CD8-positive, alpha-beta memory T cell (primary cell): ENCODE measurements at regions not wholly inside any gene's neighbourhood (a gene's known extent, or its start where the extent isn't known, plus 50 kb on each side); places are given as distances from the start of the nearest gene placed in this dataset.
A peak's percentile ranks its signal among the peaks of the same experiment; 100 is the strongest.

Source experiments
- CTCF ChIA-PET: fragments of 350-600 bp; sonication (Branson Sonifier 250); formaldehyde crosslinking; loops from one replicate; lab custom pipeline; 2021; ENCODE audit warnings: antibody characterized with exemption; lab: Charles Lee
- POLR2A ChIA-PET: fragments of 350-600 bp; sonication (Branson Sonifier 250); formaldehyde crosslinking; loops from one replicate; lab custom pipeline; 2021; ENCODE audit warnings: antibody characterized with exemption; lab: Charles Lee
- DNase-seq, 5 donors: peaks; one replicate each; pipeline versions ENCODE4 v3.0.0 to v3.0.0-alpha.2; 2020 to 2022; ENCODE audit warnings: mixed read lengths in 1 of 5
- H3K27ac ChIP-seq: one replicate; pipeline ENCODE4 v1.7.0; 2013; ENCODE audit warnings: low read depth, mild to moderate bottlenecking, low read length, moderate library complexity
- H3K27me3 ChIP-seq: 2 replicates; pipeline ENCODE4 v1.7.0; 2013; ENCODE audit warnings: low read length, mild to moderate bottlenecking; ENCODE audit not compliant: insufficient read depth, poor library complexity, severe bottlenecking
- H3K36me3 ChIP-seq: 2 replicates; pipeline ENCODE4 v1.7.0; 2013; ENCODE audit warnings: mild to moderate bottlenecking, low read length, moderate library complexity; ENCODE audit not compliant: insufficient read depth
- H3K4me1 ChIP-seq: 2 replicates; pipeline ENCODE4 v1.7.0; 2013; ENCODE audit warnings: mild to moderate bottlenecking, low read length, moderate library complexity; ENCODE audit not compliant: insufficient read depth
- H3K4me3 ChIP-seq: 2 replicates; pipeline ENCODE4 v1.7.0; 2013; ENCODE audit warnings: mild to moderate bottlenecking, low read length
- H3K9me3 ChIP-seq: 2 replicates; pipeline ENCODE4 v1.7.0; 2013; ENCODE audit warnings: mild to moderate bottlenecking, low read length
- H3K27ac Mint-ChIP-seq, 8 donors: one replicate each; pipeline ENCODE4 v1.8.0; 2020 to 2021; ENCODE audit warnings: mixed read lengths in 8 of 8, mild to moderate bottlenecking in 6 of 8, inconsistent platforms in 3 of 8, moderate library complexity in 3 of 8
- H3K27me3 Mint-ChIP-seq, 2 donors: one replicate each; pipeline ENCODE4 v1.8.0; 2020 to 2021; ENCODE audit warnings: mixed read lengths in 2 of 2, mild to moderate bottlenecking in 1 of 2, moderate library complexity in 1 of 2
- H3K36me3 Mint-ChIP-seq, 3 donors: one replicate each; pipeline ENCODE4 v1.8.0; 2020 to 2021; ENCODE audit warnings: mixed read lengths in 3 of 3, inconsistent platforms in 1 of 3, mild to moderate bottlenecking in 1 of 3
- H3K4me1 Mint-ChIP-seq, 3 donors: one replicate each; pipeline ENCODE4 v1.8.0; 2020 to 2021; ENCODE audit warnings: mixed read lengths in 3 of 3, inconsistent platforms in 1 of 3, mild to moderate bottlenecking in 1 of 3
- H3K4me3 Mint-ChIP-seq, 7 donors: one replicate each; pipeline ENCODE4 v1.8.0; 2020 to 2021; ENCODE audit warnings: mixed read lengths in 7 of 7, mild to moderate bottlenecking in 6 of 7, moderate library complexity in 4 of 7, inconsistent platforms in 2 of 7
- H3K9me3 Mint-ChIP-seq, 5 donors: one replicate each; pipeline ENCODE4 v1.8.0; 2020 to 2022; ENCODE audit warnings: mixed read lengths in 5 of 5, mild to moderate bottlenecking in 3 of 5, moderate library complexity in 2 of 5, inconsistent platforms in 1 of 5

DNA sequence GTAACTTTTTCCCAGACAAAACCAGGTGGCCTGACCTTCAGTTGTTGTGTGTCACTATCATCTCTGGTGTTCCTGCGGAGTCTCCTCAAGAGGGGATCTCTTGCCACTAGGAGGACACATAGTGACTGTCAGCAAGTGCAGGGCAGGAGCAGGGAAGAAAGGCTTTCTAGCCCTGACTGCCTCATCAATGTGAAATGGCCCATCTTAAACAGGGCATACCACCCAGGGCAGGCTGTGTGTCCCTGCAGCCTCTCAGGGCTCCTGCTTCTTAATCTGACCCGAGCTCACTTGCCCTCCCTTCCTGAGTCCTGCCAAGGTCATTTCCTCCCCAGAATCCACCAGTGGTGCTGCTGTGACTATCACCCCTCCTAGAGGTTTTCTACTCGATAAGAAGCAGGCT is 57.4 kb upstream of the SIMC1 start:
- H3K4me1 ChIP-seq = no peaks in the 10 kb centered on the region
- H3K27ac ChIP-seq = no peak overlapping the region
- ChIA-PET POLR2A (no interaction called here), CTCF (no interaction called here)
- H3K36me3 ChIP-seq = no peaks in the 10 kb centered on the region
- Mint-ChIP-seq H3K27me3 (peaks cover 22 to 46% of the 10 kb centered on the region in 2 donors), H3K4me3 (no peak overlapping the region), H3K4me1 (no peaks in the 10 kb centered on the region), H3K36me3 (peaks cover 0 to 3% (median 0%) of the 10 kb centered on the region in 3 donors), H3K27ac (no peak overlapping the region), H3K9me3 (peaks cover 0 to 6% (median 2%) of the 10 kb centered on the region in 5 donors)
- no peaks in the 10 kb centered on the region for H3K27me3 ChIP-seq
- no peaks in the 10 kb centered on the region for H3K9me3 ChIP-seq
- DNase-seq = no peak
- no peak overlapping the region for H3K4me3 ChIP-seq

DNA sequence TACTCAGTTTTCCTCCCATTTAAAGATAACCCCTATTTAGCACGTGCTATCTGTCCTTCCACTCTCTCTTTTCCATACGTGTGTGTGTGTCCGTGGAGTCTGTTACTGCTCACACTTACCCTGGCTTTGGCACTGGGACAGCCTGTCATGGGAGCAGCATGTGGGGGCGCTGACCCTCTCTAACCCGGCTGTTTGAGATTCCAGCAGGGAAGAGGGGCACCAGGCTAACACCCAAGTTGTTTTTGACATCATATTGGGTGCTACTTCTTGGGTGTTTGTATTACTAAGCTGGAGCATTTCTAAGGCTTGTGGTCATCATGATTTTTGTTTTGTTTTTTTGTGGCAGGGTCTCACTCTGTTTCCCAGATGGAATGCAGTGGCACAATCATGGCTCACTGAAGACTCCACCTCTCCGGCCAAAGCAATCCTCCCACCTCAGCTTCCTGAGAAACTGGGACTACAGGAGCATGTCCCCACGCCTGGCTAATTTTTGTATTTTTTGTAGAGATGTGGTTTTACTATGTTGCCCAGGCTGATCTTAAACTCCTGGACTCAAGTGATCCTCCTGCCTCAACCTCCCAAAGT is 56.9 kb upstream of the SIMC1 start:
- no peak overlapping the region for H3K4me3 ChIP-seq
- Mint-ChIP-seq H3K4me1 (no peaks in the 10 kb centered on the region), H3K4me3 (no peak overlapping the region), H3K9me3 (peaks cover 0 to 6% (median 2%) of the 10 kb centered on the region in 5 donors), H3K27ac (peak overlapping the region in 2 of 8 donors; percentile 65 to 69), H3K27me3 (peaks cover 16 to 46% of the 10 kb centered on the region in 2 donors), H3K36me3 (peaks cover 0 to 3% (median 0%) of the 10 kb centered on the region in 3 donors)
- H3K27ac ChIP-seq = no peak overlapping the region
- no peaks in the 10 kb centered on the region for H3K9me3 ChIP-seq
- no peaks in the 10 kb centered on the region for H3K36me3 ChIP-seq
- ChIA-PET CTCF (no interaction called here), POLR2A (no interaction called here)
- DNase-seq = no peak
- H3K27me3 ChIP-seq = no peaks in the 10 kb centered on the region
- no peaks in the 10 kb centered on the region for H3K4me1 ChIP-seq

- ChIA-PET POLR2A (no interaction called here), CTCF (no interaction called here)
- H3K36me3 Mint-ChIP-seq = peaks cover 0 to 1% (median 0%) of the 10 kb centered on the region in 3 donors
- H3K4me1 Mint-ChIP-seq = no peaks in the 10 kb centered on the region
- H3K9me3 ChIP-seq = no peaks in the 10 kb centered on the region
- DNase-seq = no peak
- no peak overlapping the region for H3K4me3 ChIP-seq
- peaks cover 0 to 4% (median under 1%) of the 10 kb centered on the region in 5 donors for H3K9me3 Mint-ChIP-seq
- peak overlapping the region in 1 of 8 donors; percentile 4 for H3K27ac Mint-ChIP-seq
- no peaks in the 10 kb centered on the region for H3K27me3 ChIP-seq
- H3K27me3 Mint-ChIP-seq = peaks cover 8 to 32% of the 10 kb centered on the region in 2 donors
- H3K36me3 ChIP-seq = no peaks in the 10 kb centered on the region
- H3K4me1 ChIP-seq = no peaks in the 10 kb centered on the region
- no peak overlapping the region for H3K27ac ChIP-seq
- no peak overlapping the region for H3K4me3 Mint-ChIP-seq
Measured at GRCh38 chr5:176183321-176184074, 54.7 kb upstream of the SIMC1 start.

GRCh38 chr5:176184608-176185132 is 53.6 kb upstream of the SIMC1 start:
- Mint-ChIP-seq H3K27me3 (peaks cover 4 to 26% of the 10 kb centered on the region in 2 donors), H3K9me3 (no peaks in the 10 kb centered on the region), H3K36me3 (no peaks in the 10 kb centered on the region), H3K4me1 (no peaks in the 10 kb centered on the region), H3K27ac (no peak overlapping the region), H3K4me3 (no peak overlapping the region)
- Histone ChIP-seq H3K4me3 (no peak overlapping the region), H3K4me1 (no peaks in the 10 kb centered on the region), H3K27me3 (no peaks in the 10 kb centered on the region), H3K9me3 (no peaks in the 10 kb centered on the region), H3K36me3 (no peaks in the 10 kb centered on the region), H3K27ac (peak overlapping the region; percentile 43)
- POLR2A ChIA-PET = no interaction called here
- CTCF ChIA-PET = interaction anchor here (0.7 kb wide), 1 partner anchor 373 kb away, joined by 3 read pairs; no protein-coding TSS in a partner anchor
- no peak for DNase-seq

- Histone ChIP-seq H3K4me1 (no peaks in the 10 kb centered on the region), H3K27me3 (no peaks in the 10 kb centered on the region), H3K27ac (peak overlapping the region; percentile 43), H3K36me3 (no peaks in the 10 kb centered on the region), H3K9me3 (no peaks in the 10 kb centered on the region), H3K4me3 (no peak overlapping the region)
- no peaks in the 10 kb centered on the region for H3K4me1 Mint-ChIP-seq
- H3K27me3 Mint-ChIP-seq = peaks cover 2 to 21% of the 10 kb centered on the region in 2 donors
- no peak overlapping the region for H3K4me3 Mint-ChIP-seq
- H3K27ac Mint-ChIP-seq = no peak overlapping the region
- DNase-seq = no peak
- ChIA-PET POLR2A (no interaction called here), CTCF (interaction anchor here (0.7 kb wide), 1 partner anchor 373 kb away, joined by 3 read pairs; no protein-coding TSS in a partner anchor)
- no peaks in the 10 kb centered on the region for H3K36me3 Mint-ChIP-seq
- no peaks in the 10 kb centered on the region for H3K9me3 Mint-ChIP-seq
Measured at GRCh38 chr5:176185133-176185733, 53.0 kb upstream of the SIMC1 start.

DNA sequence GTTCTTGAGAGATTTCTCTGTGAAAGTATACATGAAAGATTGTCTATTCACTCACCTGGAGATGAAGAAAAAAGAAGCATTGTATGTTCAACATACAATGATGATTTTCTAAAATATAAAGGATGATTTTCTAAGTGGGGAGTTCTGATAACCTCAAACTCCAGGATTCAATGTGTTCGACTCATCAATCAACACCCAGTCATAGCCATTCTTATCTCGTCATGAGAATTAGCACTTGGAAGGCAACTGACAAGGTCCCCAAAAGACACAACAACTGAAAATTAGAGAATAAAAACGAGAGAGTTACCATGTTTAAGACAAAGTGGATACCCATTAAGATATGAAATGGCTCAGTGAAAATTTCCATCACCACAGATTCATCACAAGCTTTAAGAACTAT is 52.1 kb upstream of the SIMC1 start:
- H3K9me3 ChIP-seq = no peaks in the 10 kb centered on the region
- CTCF ChIA-PET = no interaction called here
- Mint-ChIP-seq H3K4me1 (no peaks in the 10 kb centered on the region), H3K4me3 (no peak overlapping the region), H3K27ac (no peak overlapping the region), H3K36me3 (no peaks in the 10 kb centered on the region), H3K9me3 (no peaks in the 10 kb centered on the region), H3K27me3 (peaks cover 3 to 21% of the 10 kb centered on the region in 2 donors)
- no peaks in the 10 kb centered on the region for H3K36me3 ChIP-seq
- H3K4me1 ChIP-seq = no peaks in the 10 kb centered on the region
- POLR2A ChIA-PET = no interaction called here
- H3K27me3 ChIP-seq = no peaks in the 10 kb centered on the region
- no peak overlapping the region for H3K27ac ChIP-seq
- H3K4me3 ChIP-seq = no peak overlapping the region
- no peak for DNase-seq

GRCh38 chr5:176187276-176188062 is 50.8 kb upstream of the SIMC1 start:
- Mint-ChIP-seq H3K4me1 (no peaks in the 10 kb centered on the region), H3K27me3 (peaks cover 3 to 16% of the 10 kb centered on the region in 2 donors), H3K9me3 (no peaks in the 10 kb centered on the region), H3K36me3 (no peaks in the 10 kb centered on the region), H3K27ac (no peak overlapping the region), H3K4me3 (no peak overlapping the region)
- no peaks in the 10 kb centered on the region for H3K27me3 ChIP-seq
- H3K4me1 ChIP-seq = no peaks in the 10 kb centered on the region
- H3K27ac ChIP-seq = no peak overlapping the region
- no peaks in the 10 kb centered on the region for H3K36me3 ChIP-seq
- no peak for DNase-seq
- CTCF ChIA-PET = no interaction called here
- H3K4me3 ChIP-seq = no peak overlapping the region
- POLR2A ChIA-PET = no interaction called here
- H3K9me3 ChIP-seq = no peaks in the 10 kb centered on the region
